GM19043 (cell line): ENCODE measurements at regions not wholly inside any gene's neighbourhood (a gene's known extent, or its start where the extent isn't known, plus 50 kb on each side); places are given as distances from the start of the nearest gene placed in this dataset.
"Not testable (repeated sequence)": the region's sequence is repeated elsewhere in the genome, so short reads cannot be mapped to it uniquely, and the experiment has no call there.

Experiments used
- ATAC-seq: cut with Tn5 transposase; IDR thresholded peaks from one replicate; pipeline ENCODE4 v1.9.1; 2021; ENCODE audit warnings: low read depth; ENCODE audit not compliant: unreplicated experiment

- no peak for ATAC-seq
These were observed 160.9 kb downstream of the EDEM1 start for GRCh38 chr3:5348229-5348902.

GRCh38 chr3:5349343-5349742 is 161.8 kb downstream of the EDEM1 start:
- ATAC-seq: no peak

GRCh38 chr3:5357089-5357488 is 169.6 kb downstream of the EDEM1 start:
- no peak for ATAC-seq

GRCh38 chr3:5358911-5359310 is 171.4 kb downstream of the EDEM1 start:
- no peak for ATAC-seq

GRCh38 chr3:5360453-5360852 is 172.9 kb downstream of the EDEM1 start:
- no peak for ATAC-seq

- ATAC-seq: no peak
These were observed 179.2 kb downstream of the EDEM1 start for GRCh38 chr3:5366746-5367145.

- not testable (repeated sequence) for ATAC-seq
These were observed 184.0 kb downstream of the EDEM1 start for GRCh38 chr3:5371555-5371954.

- ATAC-seq: no peak
These were observed 189.3 kb downstream of the EDEM1 start for GRCh38 chr3:5376761-5377160.

- ATAC-seq: not testable (repeated sequence)
These were observed 191.8 kb downstream of the EDEM1 start for GRCh38 chr3:5379266-5379665.

GRCh38 chr3:5383486-5384263 is 196.2 kb downstream of the EDEM1 start:
- not testable (repeated sequence) for ATAC-seq

- ATAC-seq: no peak
These were observed 197.2 kb downstream of the EDEM1 start for GRCh38 chr3:5384557-5385236.

- ATAC-seq: no peak
These were observed 200.6 kb downstream of the EDEM1 start for GRCh38 chr3:5388091-5388490.

GRCh38 chr3:5389057-5389456 is 201.6 kb downstream of the EDEM1 start:
- no peak for ATAC-seq

- ATAC-seq: no peak
These were observed 202.7 kb downstream of the EDEM1 start for GRCh38 chr3:5390221-5390620.

- ATAC-seq: no peak
These were observed 203.6 kb downstream of the EDEM1 start for GRCh38 chr3:5390936-5391625.

GRCh38 chr3:5401002-5401401 is 213.5 kb downstream of the EDEM1 start:
- no peak for ATAC-seq

GRCh38 chr3:5404718-5405117 is 217.2 kb downstream of the EDEM1 start:
- no peak for ATAC-seq

- ATAC-seq: no peak
These were observed 224.3 kb downstream of the EDEM1 start for GRCh38 chr3:5411786-5412185.

GRCh38 chr3:5423076-5423475 is 235.6 kb downstream of the EDEM1 start:
- ATAC-seq: no peak

- no peak for ATAC-seq
These were observed 236.0 kb downstream of the EDEM1 start for GRCh38 chr3:5423523-5423922.

- ATAC-seq: no peak
These were observed 237.9 kb downstream of the EDEM1 start for GRCh38 chr3:5425371-5425770.
